ENCODE measurements at regions not wholly inside any gene's neighbourhood (a gene's known extent, or its start where the extent isn't known, plus 50 kb on each side); places are given as distances from the start of the nearest gene placed in this dataset.

DNA sequence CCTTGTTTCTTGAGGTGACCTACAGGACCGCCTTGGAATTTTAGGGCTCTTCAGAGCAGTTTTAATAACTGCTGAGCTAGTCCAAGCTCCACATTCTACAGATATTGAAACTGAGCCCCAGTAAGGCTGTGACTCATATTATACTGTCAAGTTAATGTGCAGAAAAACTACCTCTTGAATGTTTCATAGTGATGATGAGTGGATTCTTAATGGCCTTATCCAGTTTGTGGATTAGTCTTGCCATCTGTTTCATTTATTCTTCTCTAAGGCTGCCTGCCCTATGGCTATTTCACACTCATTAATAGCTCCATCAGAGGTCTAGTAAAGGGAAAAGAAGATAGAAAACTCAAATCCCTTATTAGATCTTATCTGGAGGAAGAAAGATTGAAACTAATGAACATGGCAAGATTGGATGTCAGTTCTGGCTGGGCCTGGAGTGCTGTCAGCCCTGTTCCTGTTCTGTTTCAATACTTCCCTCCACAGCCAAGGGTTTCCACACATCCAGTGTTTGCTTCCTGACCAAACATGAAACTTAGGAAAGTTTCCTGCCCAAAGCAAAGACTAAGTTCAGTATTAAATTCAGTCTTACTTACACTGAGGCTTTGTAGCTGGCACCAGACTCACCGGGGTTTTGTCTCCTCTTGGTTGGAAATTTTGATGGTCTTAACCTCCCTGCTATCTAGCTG, 215.6 kb upstream of the DMAC1 start:
- TF ChIP-seq, protein P1, sequence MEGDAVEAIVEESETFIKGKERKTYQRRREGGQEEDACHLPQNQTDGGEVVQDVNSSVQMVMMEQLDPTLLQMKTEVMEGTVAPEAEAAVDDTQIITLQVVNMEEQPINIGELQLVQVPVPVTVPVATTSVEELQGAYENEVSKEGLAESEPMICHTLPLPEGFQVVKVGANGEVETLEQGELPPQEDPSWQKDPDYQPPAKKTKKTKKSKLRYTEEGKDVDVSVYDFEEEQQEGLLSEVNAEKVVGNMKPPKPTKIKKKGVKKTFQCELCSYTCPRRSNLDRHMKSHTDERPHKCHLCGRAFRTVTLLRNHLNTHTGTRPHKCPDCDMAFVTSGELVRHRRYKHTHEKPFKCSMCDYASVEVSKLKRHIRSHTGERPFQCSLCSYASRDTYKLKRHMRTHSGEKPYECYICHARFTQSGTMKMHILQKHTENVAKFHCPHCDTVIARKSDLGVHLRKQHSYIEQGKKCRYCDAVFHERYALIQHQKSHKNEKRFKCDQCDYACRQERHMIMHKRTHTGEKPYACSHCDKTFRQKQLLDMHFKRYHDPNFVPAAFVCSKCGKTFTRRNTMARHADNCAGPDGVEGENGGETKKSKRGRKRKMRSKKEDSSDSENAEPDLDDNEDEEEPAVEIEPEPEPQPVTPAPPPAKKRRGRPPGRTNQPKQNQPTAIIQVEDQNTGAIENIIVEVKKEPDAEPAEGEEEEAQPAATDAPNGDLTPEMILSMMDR (IDR thresholded peaks at IDR 0.05) = no peak
- TF ChIP-seq POLR2A (IDR thresholded peaks at IDR 0.05) (no peak), POLR2AphosphoS5 (IDR thresholded peaks at IDR 0.05) (no peak)

Data from transverse colon (tissue), 4 donors.